C4-2B (cell line): ENCODE measurements at regions not wholly inside any gene's neighbourhood (a gene's known extent, or its start where the extent isn't known, plus 50 kb on each side); places are given as distances from the start of the nearest gene placed in this dataset.

Experiments used
- H3K27ac ChIP-seq: fragments of 450-650 bp; 2 replicates; pipeline ENCODE4 v1.5.1; 2017
- ZFX ChIP-seq: fragments of 450-650 bp; IDR thresholded peaks from 2 replicates; pipeline ENCODE4 v1.6.1; 2017
- TF ChIP-seq, protein P1 (sequence below): fragments of 450-650 bp; conservative IDR thresholded peaks from 2 replicates; pipeline ENCODE4 v1.5.1; 2017; ENCODE audit warnings: mild to moderate bottlenecking

DNA sequence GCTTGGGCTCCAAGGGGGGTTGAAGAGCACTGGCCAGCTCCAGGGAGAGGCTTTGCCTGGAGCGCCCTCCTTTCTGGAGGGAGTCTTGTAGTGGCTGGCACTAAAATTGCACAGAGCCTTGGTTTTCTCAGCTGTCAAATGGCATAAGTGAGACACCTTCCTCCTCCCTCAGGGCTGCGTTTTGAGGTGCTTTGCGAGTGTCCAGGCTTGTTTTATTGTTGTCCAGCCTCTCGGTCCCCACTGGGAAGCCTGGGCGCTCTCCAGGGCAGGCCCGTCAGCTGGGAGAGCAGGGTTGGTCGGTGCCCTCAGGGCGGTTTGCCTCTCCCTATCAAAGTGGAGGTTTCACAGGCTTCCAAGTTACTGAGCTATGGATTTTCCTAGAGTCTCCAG, 149.3 kb upstream of the B3GAT1 start:
- H3K27ac ChIP-seq = no peak overlapping the region
- TF ChIP-seq ZFX = no peak
- TF ChIP-seq, protein P1, sequence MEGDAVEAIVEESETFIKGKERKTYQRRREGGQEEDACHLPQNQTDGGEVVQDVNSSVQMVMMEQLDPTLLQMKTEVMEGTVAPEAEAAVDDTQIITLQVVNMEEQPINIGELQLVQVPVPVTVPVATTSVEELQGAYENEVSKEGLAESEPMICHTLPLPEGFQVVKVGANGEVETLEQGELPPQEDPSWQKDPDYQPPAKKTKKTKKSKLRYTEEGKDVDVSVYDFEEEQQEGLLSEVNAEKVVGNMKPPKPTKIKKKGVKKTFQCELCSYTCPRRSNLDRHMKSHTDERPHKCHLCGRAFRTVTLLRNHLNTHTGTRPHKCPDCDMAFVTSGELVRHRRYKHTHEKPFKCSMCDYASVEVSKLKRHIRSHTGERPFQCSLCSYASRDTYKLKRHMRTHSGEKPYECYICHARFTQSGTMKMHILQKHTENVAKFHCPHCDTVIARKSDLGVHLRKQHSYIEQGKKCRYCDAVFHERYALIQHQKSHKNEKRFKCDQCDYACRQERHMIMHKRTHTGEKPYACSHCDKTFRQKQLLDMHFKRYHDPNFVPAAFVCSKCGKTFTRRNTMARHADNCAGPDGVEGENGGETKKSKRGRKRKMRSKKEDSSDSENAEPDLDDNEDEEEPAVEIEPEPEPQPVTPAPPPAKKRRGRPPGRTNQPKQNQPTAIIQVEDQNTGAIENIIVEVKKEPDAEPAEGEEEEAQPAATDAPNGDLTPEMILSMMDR = no peak

GRCh38 chr11:134560566-134561330, 148.7 kb upstream of the B3GAT1 start:
- TF ChIP-seq, protein P1 = no peak
- TF ChIP-seq ZFX = no peak
- no peak overlapping the region for H3K27ac ChIP-seq

- TF ChIP-seq, protein P1 = no peak
- TF ChIP-seq ZFX = no peak
- no peak overlapping the region for H3K27ac ChIP-seq
These were observed 148.0 kb upstream of the B3GAT1 start for GRCh38 chr11:134560066-134560465.

- TF ChIP-seq ZFX = no peak
- TF ChIP-seq, protein P1 = no peak
These were observed 147.5 kb upstream of the B3GAT1 start for GRCh38 chr11:134559602-134559962.

GRCh38 chr11:134558916-134559601, 147.0 kb upstream of the B3GAT1 start:
- no peak for TF ChIP-seq ZFX
- no peak overlapping the region for H3K27ac ChIP-seq

More at GRCh38 chr11:134559602-134559962, 147.5 kb upstream of the B3GAT1 start:
- H3K27ac ChIP-seq = no peak overlapping the region

- no peak overlapping the region for H3K27ac ChIP-seq
- TF ChIP-seq ZFX = no peak
- TF ChIP-seq, protein P1 = no peak
These were observed 146.3 kb upstream of the B3GAT1 start for GRCh38 chr11:134558258-134558835.

- TF ChIP-seq, protein P1 = no peak
- TF ChIP-seq ZFX = no peak
- H3K27ac ChIP-seq = no peak overlapping the region
These were observed 145.7 kb upstream of the B3GAT1 start for GRCh38 chr11:134557571-134558257.
